ENCODE measurements at regions not wholly inside any gene's neighbourhood (a gene's known extent, or its start where the extent isn't known, plus 50 kb on each side); places are given as distances from the start of the nearest gene placed in this dataset.

DNA sequence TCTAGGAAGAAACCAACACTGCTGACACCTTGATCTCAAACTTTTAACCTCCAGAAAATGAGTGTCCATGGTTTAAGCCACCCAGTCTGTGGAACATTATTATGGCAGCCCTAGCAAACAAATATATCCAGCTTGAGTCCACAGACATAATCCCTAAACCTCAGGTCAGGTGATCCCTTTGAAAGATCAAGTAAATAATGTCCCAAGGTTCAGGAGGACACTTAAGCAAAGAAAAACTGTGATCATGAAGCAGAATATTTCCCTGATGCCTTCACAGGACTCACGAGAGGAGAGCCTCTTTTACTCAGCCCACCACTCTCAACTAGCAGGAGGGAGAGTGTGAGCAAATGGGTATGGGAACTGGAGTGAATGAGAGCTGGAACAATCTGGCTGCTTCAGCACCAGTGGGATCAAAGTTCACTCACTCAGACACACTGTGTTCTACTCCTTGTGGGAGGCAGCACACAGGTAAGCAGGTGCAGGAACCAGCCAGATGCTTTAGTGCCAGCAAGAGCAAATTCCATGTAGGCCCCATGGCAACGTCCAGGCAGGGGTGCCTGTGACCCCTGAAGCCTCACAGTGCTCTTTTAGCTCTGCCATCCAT is 608.4 kb downstream of the RAB28 start:
- no peak for DNase-seq

DNA sequence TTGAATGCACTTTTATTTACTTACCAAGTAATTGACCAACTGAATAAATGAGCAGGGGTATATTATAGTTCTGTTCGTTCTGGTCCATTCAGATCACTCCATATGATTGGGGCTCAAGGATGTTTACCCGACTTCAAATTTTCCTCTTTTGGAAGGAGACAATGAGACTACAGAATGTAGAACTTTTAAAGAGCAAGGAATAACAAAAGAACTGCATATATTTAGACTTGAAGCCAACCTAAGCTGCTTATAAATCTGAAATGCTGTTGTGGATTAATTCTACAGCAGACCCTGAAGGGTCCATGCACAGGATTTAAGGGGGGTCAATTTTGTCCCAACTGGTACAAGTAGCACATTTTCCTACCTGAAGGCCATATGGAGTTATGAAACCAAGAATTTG is 610.8 kb downstream of the RAB28 start:
- DNase-seq, result no peak

DNA sequence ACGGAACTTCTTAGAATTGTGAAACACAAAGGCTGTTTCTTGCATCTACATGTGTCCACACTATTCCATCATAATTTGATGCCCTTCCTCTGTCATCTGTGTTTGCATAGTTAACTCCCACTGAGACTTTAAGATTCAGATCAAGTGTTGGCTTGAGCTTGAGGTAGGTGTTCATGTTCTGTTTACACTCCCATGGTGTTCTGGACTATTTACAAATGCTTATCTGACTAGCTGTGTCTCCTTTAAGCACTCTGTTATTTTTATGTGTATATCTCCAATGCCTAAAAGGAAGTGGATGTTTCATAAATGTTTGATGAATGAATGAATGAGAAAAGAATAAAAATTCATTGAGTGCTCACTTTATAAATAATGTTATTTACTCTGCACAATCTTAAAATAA is 622.7 kb downstream of the RAB28 start:
- DNase-seq, result no peak

DNA sequence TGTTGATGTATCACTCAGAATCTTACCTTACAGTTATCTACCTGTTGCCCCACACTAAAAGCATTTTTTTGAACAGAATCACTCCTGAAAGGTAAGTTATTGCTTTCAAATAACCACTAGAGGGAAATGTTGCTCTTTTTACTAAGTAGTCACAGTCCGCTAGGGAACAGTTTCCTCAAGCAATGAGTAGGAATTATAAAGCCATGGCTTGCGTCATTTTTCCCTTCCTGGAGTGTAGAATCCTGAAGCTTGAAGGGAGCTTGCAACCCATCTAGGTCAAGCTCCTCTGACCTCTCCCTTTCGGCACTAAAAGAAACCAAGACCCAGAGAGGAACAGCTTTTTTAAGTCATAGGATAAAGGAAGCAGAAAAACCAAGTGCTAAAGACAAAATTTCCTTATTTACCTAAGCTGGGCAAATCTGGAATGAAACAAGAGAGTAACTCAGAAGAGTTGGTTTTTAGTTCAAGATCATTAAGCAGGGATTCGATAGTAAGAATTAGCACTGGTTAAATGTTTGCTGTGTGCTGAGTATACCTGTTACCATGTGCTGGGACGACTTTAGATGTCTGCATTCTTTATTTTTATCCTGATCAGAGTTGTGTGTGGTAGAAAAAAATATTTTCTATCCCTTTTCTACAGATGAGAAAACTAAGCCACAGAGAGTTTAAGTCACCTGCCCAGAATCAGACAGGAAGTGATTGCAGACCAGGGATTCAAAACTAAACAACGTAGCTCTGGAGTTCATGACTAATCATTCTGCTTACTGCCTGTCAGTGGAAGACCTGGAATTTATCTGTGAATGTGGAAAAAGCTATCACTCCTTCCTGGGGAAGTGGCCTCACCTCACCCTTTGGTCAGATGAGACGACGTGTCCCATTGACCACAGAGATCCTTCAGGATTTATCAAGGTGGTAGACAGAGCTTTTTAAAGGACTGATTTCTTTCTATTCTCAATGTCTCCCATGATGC is 631.5 kb downstream of the RAB28 start:
- DNase-seq, result peak in 1 of 51 donors; percentile 18

DNA sequence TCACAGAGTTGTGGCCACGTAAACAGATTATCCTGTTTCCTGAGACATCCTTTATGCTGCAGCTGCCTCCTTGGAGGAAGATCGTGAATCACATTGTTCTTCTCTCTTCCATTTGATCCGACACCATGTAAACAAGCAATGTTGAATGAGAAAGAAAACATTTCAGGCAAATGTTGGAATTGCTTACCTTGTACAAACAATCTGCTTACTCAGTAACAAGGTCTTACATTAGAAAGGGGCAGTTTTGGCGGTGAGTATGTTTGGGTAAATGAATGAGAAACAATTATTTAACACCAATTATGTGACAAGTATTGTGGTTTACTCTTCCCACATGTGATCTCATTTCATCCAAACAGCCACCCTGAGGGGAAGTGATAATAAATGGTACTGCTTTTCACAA is 637.8 kb downstream of the RAB28 start:
- DNase-seq, result no peak

DNA sequence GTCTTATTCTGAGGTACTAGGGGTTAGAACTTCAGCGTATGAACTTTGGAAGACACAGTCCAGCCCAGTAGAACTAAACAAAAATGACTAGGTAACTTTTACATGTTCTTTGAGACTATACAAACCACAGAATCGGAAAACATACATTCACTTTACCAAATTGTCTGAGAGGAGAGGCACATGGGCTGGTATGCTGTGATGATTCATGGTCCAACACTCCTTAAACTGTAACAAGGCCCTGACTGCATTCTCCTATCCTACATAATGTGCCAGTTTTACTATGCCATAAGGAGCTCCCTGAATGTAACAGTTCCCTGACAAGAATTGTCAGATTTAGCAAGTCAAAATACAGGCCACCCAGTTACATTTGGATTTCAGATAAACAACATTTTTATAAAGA is 640.0 kb downstream of the RAB28 start:
- no peak for DNase-seq

DNA sequence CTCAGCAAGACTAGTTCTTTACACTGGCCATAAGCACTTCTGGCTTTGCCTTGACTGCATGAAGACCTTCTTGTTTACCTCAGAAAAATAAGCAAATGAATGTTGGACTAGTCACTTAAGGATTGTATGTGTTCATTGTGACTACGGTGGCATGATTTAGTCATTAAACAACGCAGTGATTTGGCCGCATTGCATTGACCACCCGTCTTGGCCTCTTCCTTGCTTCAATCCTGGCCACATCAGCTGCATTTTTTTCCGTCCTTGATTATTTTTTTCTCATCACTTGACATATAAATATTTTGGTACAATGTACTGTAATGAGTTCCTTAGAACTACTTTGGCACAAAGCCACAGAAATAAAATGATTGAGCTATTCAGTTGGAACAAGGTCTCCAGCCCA is 656.2 kb downstream of the RAB28 start:
- DNase-seq, result no peak

DNA sequence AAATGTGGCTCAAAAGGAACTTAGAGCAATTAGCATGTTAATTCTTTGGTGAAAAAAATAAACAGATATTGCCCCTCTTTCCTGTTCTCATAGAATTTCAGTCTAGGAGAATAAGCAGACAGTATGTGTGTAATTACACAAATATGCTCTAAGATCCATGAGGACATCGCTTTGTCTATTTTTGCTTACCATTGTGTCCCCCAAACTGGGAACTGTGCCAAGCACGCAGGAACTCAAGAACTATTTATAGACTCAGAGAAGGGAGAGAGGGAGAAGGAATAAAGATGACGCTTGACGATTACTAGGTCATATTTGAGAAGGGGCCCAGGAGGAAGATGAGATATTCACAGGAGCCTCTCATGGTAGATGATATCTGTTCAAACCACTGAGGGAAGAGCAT is 692.6 kb downstream of the RAB28 start:
- DNase-seq, result no peak

DNA sequence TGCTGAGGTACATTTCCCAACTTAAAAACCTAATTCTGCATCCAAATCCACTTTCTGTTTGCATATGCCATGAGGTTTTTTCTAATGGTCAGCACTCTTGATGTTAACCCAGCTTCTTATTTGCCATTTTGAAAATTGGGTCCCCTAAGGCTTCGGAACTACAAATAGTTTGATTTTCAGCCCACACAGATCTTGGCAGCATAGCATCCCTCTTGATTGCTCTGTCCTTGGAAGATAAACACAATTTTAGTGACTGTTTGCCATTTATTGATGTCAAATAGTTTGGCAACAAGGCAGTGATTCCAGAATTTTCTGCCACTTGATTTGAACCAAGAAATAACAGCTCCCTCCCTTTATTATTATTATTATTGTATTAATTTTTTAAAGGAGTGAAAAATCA is 696.9 kb downstream of the RAB28 start:
- no peak for DNase-seq

DNA sequence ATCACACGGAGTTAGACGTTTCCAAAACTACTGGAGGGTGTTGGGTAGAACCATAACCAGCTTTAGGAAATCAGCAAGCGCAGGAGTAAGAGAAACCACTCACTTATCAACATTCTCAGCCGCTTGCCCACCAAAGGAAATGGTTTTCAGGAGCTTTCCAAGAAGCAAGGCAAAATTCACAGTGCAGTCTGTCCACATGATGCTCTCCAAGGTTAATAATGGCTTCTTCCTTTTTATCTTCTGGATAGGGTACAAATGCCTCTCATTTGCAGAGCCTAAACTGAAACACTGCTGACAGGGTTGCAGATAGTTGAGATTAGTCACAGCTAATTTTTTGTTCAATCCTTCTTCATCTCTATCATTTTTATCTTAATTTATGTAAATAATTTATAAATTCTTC is 705.4 kb downstream of the RAB28 start:
- DNase-seq, result no peak

DNA sequence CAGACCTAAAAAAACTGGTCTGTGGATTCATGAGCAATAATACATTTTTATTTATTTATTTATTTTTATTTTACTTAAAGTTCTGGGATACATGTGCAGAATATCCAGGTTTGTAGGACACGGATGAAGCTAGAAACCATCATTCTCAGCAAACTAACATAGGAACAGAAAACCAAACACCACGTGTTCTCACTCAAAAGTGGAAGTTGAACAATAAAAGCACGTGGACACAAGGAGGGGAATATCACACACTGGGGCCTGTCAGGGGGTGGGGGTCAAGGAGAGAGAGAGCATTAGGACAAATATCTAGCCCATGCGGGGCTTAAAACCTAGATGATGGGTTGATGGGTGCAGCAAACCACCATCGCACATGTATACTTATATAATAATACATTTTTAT is 705.9 kb downstream of the RAB28 start:
- DNase-seq, result no peak

DNA sequence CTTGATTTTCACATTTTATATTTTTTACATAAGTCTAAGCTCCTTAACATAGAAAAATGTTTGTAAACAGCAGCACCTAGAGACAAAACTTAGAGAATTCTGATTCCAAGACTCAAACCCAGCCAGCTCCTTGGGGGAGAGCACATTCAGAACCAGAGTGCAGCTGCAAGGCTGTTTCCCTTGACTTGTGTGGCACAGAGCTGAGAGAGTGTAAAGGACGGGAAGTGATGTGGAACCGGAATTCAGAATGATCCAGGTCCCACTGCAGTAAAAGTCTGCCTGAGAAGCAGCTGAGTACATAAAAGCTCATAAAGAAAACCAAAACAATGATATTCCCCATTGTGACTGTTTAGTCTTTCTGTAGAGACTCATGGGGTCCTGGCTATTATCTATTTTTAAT is 713.8 kb downstream of the RAB28 start:
- DNase-seq, result no peak

DNA sequence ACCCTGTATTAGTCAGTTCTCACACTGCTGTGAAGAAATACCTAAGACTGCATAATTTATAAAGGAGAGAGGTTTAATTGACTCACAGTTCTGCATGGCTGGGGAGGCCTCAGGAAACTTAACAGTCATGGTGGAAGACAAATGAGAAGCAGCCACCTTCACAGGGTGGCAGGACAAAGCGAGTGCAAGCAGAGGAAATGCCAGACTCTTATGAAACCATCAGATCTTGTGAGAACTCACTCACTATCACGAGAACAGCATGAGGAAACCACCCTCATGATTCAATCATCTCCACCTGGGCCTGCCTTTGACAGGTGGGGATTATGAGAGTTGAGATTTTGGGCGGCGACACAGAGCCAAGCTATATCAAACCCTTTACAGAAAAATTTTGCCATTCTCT is 722.4 kb downstream of the RAB28 start:
- DNase-seq, result no peak

DNA sequence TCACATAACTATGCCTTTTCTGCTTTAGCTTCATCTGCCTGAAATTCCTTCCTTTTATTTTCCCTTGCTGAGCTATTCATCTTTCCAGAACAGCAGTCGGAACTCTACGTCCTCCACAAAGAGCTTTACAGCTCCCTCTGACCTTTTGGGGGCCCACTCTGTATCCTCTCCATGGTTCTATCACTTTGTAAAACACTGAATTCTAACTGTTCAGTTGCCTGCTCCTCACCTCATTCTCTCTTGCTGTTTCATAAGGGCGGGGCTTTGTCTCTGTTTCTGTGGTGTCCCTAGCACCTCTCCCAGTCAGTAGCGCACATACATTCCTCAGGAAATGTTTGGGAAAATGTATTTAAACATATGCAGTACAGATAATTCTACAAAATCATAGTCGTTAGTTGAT is 737.0 kb downstream of the RAB28 start:
- no peak for DNase-seq

DNA sequence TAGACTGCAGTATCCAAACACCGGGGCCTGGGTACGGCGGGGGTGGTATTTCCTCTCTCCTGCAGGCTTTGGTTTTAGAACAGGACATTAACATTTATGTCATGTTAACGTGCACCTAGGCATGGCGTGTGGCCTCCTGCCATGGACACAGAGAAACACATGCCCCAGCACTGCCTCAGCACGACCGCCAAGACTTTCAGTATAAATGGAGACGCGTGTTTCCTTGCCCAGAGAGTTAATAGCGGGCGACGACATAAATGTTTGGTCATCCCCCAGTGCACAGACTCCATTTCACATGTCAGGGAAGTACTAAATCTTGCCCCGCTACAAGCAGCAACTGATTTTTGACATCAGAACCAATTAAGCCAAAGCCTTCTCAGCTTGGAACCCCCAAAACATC is 737.9 kb downstream of the RAB28 start:
- DNase-seq, result no peak

DNA sequence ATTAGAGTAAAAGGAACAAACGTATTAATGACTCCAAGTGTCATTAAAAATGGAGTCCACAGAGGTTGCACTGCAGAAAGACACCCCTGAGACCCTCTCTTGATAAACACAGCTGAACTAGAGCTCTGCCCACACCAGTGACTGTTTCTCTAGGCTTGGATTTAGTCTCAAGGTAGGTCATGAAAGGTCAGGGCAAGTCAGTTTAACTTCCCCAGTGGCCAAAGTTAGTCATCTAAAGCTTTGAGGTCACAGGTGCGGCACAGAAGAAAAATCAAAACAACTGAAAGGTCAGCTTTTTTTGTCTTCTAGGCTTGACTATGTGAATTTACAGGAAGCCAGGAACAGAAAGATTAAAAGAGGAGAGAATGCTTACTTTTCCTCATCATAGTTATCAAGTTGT is 749.6 kb downstream of the RAB28 start:
- DNase-seq, result no peak

DNA sequence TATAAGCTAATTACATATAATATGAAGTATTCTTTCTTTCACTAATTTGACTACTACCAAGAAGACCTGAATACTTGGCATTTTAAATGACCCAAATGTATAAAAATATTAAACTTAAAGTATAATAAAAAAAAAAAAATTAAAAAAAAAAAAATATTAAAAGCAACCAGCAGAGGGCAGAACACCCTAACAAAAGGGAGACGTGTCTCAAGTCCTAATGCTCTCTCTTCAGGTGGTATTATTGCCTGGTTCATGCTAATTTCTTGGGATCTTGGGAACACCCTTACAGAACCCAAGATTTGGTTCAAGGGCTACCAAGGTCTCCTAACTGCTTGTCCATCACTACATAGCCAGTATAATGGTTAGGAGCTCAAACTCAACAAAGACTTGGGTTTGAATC is 754.8 kb downstream of the RAB28 start:
- no peak for DNase-seq

DNA sequence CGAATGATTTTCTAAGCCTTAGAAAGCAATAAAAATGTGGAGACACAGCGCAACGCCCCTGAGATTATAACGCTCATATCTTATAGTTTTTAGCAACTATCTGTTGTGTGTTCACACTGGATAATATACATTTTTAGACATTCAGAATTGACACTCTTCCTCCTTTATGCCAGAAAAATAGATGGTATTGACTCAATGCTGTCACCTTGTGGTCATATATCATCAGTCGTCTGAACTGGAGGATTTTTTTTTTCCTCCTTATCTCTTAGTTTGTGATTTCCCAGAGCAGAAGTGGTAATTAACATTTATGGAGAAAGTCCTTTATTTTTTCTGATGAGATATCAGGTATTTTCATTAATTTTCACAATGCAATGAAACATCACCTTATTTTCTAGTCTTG is 759.6 kb downstream of the RAB28 start:
- no peak for DNase-seq

DNA sequence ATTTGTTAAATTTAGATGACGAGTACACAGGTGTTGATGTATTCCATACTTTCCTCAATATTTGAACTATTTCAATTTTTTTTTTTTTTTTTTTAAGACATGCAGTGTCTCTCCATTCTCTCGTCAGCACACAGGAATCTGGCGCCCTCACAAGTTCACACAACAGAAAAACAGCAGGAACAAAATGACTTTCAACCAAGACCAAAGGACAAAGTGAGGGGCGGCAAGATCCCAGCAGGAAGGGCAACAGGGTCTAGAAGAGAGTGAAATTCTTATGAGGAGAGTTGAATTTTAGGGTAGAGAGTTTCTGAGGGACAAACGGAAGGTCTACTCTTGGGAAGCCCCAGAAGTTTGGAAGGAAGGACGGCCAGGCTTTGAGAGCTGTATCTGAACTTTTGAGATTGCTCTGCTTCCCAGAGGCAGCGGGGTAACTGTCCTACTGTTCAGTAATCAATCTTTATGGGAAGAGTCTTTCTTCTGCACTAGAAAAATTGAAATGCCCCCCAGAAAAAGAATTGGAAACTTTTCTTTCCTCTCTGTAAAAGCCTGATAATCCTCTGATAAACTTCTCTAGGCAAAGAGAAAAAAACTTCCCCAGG is 760.2 kb downstream of the RAB28 start:
- DNase-seq, result peak in 1 of 51 donors; percentile 1

DNA sequence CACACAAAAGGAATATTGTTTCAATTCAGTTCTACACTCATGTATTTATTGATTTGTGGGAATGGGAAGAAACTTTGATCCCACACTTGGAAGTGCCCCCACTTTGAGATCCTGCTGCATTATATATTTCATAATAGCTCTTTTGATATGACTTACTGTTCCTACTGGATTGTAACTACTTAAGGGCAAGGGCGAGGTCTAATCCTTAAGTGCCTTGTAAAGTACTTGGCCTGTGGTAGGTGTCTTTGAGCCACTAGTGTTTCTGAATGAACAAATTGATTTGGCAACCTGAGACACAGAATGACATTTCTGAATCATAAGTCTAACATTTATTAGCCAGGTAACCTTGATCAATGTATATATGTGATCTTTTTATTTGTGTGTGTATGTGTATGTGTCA is 767.2 kb downstream of the RAB28 start:
- DNase-seq, result no peak

DNA sequence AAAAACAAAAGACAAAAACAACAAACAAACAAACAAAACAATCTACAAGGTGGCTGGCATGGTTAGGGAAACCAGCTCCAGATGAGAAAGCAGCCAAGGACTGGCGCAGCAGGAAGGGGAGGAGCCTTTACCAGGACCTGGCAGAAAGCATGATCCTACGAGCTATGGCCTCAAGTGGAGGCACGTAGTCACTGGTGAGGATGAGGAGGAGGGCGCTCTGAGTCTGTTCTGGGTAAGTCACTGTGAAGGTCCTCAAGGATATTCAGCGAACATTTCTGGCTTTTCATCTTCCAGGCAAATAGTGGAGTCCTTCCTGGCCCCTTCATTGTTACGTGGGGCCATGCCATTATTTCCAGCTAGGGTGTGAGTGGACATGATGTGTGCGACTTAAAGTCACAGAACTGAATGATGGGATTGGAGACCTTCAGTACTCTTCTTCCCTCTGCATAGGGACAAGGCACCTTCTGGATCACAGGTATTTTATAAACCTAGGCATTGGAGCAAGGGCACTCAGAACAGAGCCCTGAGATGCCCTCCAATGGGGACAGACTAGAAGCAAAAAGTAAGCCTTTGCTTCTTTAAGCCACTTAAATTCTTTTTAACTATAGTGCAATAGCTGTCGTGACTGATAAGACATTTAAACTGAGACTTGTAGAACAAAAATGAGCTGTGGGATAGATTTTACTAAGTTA is 771.3 kb downstream of the RAB28 start:
- DNase-seq, result no peak

All from hypothalamus (tissue), 51 donors.